ENCODE measurements at regions not wholly inside any gene's neighbourhood (a gene's known extent, or its start where the extent isn't known, plus 50 kb on each side); places are given as distances from the start of the nearest gene placed in this dataset.

GRCh38 chr6:147016440-147016839 is 187.8 kb upstream of the STXBP5 start:
- no peak overlapping the region for H3K9ac ChIP-seq (ENCODE audit: low read length)

DNA sequence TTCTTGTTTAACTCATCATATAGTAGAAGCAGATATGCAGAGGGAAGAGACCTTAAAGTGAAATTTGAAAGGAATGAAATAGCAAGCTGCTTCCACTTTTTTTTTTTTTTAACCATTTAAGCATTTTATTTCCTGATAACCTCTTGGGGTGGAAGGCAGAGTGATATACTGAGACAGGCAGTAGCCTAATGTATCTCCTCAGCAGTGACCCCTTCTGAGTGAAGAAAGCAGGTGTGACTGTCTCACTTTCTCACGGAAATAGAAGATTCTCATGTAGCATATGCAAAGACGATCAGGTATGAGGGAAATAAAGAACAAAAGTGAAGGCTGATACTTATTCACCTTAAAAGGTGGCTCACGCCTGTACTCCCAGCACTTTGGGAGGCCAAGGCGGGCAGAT is 187.1 kb upstream of the STXBP5 start:
- H3K4me1 Mint-ChIP-seq, result no peaks in the 10 kb centered on the region
- Histone ChIP-seq H3K4me2 (replicated peaks; ENCODE audit: low read depth, low read length, poor library complexity, severe bottlenecking) (no peak overlapping the region), H3K9me3 (ENCODE audit: control extremely low read depth in 1 of 3, control insufficient read depth in 2 of 3, insufficient read depth in 1 of 3, low read length in 2 of 3) (no peaks in the 10 kb centered on the region), H3K4me1 (ENCODE audit: control insufficient read depth in 2 of 2, insufficient read depth in 2 of 2, low read length in 2 of 2) (no peaks in the 10 kb centered on the region), H3K9ac (ENCODE audit: low read length) (no peak overlapping the region), H4K20me1 (ENCODE audit: control insufficient read depth, insufficient read depth, low read length, poor library complexity, severe bottlenecking) (no peaks in the 10 kb centered on the region), H3K36me3 (replicated peaks in 1 of 2; ENCODE audit: control extremely low read depth in 1 of 2, control insufficient read depth in 1 of 2, extremely low read depth in 1 of 2, insufficient read depth in 2 of 2, low read length in 1 of 2) (no peaks in the 10 kb centered on the region), H3K4me3 (ENCODE audit: control extremely low read depth in 1 of 5, extremely low read depth in 1 of 5, insufficient read depth in 1 of 5, low read depth in 2 of 5, low read length in 4 of 5) (no peak overlapping the region), H3K27me3 (replicated peaks in 1 of 4; ENCODE audit: control extremely low read depth in 1 of 4, control insufficient read depth in 3 of 4, insufficient read depth in 4 of 4, low read length in 3 of 4) (no peaks in the 10 kb centered on the region), H2AFZ (ENCODE audit: insufficient read depth, low read depth, low read length, poor library complexity, severe bottlenecking) (no peak overlapping the region), H3K27ac (ENCODE audit: low read length in 2 of 2) (no peak overlapping the region), H3K79me2 (ENCODE audit: control insufficient read depth, insufficient read depth, low read length) (no peaks in the 10 kb centered on the region)
- no peak for DNase-seq
- ChIA-PET CTCF (interaction anchor here (0.6 kb wide), 1 partner anchor 39 kb away, joined by 3 read pairs; no protein-coding TSS in a partner anchor), POLR2A (no interaction called here)
- no peak overlapping the region for H3K4me3 Mint-ChIP-seq
- H3K27me3 Mint-ChIP-seq, result no peaks in the 10 kb centered on the region
- no peak for ATAC-seq (ENCODE audit: low read depth)
- no peak overlapping the region for H3K27ac Mint-ChIP-seq
- intact Hi-C loops (cut with micrococcal nuclease), result no loop called here
- WGBS (ENCODE audit: insufficient coverage), result 100% methylated on average over 4 of the region's 4 CpGs
- H3K9me3 Mint-ChIP-seq (ENCODE audit: insufficient read depth), result no peaks in the 10 kb centered on the region
- no peak for TF ChIP-seq EZH2 (IDR thresholded peaks at IDR 0.05; ENCODE audit: borderline replicate concordance, insufficient read depth, low read depth, low read length, poor library complexity, severe bottlenecking)
- no peak for TF ChIP-seq CTCF (IDR thresholded peaks at IDR 0.05)

More at GRCh38 chr6:147016440-147016839, 187.8 kb upstream of the STXBP5 start:
- intact Hi-C loops (cut with micrococcal nuclease), result no loop called here
- Histone ChIP-seq H3K27me3 (replicated peaks in 1 of 4; ENCODE audit: control extremely low read depth in 1 of 4, control insufficient read depth in 3 of 4, insufficient read depth in 4 of 4, low read length in 3 of 4) (no peaks in the 10 kb centered on the region), H3K9me3 (ENCODE audit: control extremely low read depth in 1 of 3, control insufficient read depth in 2 of 3, insufficient read depth in 1 of 3, low read length in 2 of 3) (no peaks in the 10 kb centered on the region), H3K36me3 (replicated peaks in 1 of 2; ENCODE audit: control extremely low read depth in 1 of 2, control insufficient read depth in 1 of 2, extremely low read depth in 1 of 2, insufficient read depth in 2 of 2, low read length in 1 of 2) (no peaks in the 10 kb centered on the region), H3K4me1 (ENCODE audit: control insufficient read depth in 2 of 2, insufficient read depth in 2 of 2, low read length in 2 of 2) (no peaks in the 10 kb centered on the region), H3K4me2 (replicated peaks; ENCODE audit: low read depth, low read length, poor library complexity, severe bottlenecking) (no peak overlapping the region), H4K20me1 (ENCODE audit: control insufficient read depth, insufficient read depth, low read length, poor library complexity, severe bottlenecking) (no peaks in the 10 kb centered on the region), H3K27ac (ENCODE audit: low read length in 2 of 2) (no peak overlapping the region), H3K79me2 (ENCODE audit: control insufficient read depth, insufficient read depth, low read length) (no peaks in the 10 kb centered on the region), H2AFZ (ENCODE audit: insufficient read depth, low read depth, low read length, poor library complexity, severe bottlenecking) (no peak overlapping the region), H3K4me3 (ENCODE audit: control extremely low read depth in 1 of 5, extremely low read depth in 1 of 5, insufficient read depth in 1 of 5, low read depth in 2 of 5, low read length in 4 of 5) (no peak overlapping the region)
- Mint-ChIP-seq H3K4me3 (no peak overlapping the region), H3K27me3 (no peaks in the 10 kb centered on the region), H3K9me3 (ENCODE audit: insufficient read depth) (no peaks in the 10 kb centered on the region), H3K4me1 (no peaks in the 10 kb centered on the region), H3K27ac (no peak overlapping the region)
- DNase-seq (no peak), ATAC-seq (ENCODE audit: low read depth) (no peak)
- ChIA-PET CTCF (interaction anchor here (0.6 kb wide), 1 partner anchor 40 kb away, joined by 3 read pairs; no protein-coding TSS in a partner anchor), POLR2A (no interaction called here)
- WGBS (ENCODE audit: insufficient coverage), result no CpG with 5 or more reads among the region's 3 CpGs
- TF ChIP-seq EZH2 (IDR thresholded peaks at IDR 0.05; ENCODE audit: borderline replicate concordance, insufficient read depth, low read depth, low read length, poor library complexity, severe bottlenecking), result no peak
- no peak for TF ChIP-seq CTCF (IDR thresholded peaks at IDR 0.05)

Measured in B cell (primary cell).